Left ventricle myocardium inferior (tissue), 1 donor: ENCODE measurements at regions not wholly inside any gene's neighbourhood (a gene's known extent, or its start where the extent isn't known, plus 50 kb on each side); places are given as distances from the start of the nearest gene placed in this dataset.

Source experiments
- DNase-seq: peaks from one replicate; pipeline ENCODE4 v3.0.0-alpha.2; 2020
- H3K27ac ChIP-seq: fragments of 200-600 bp; replicated peaks from 2 replicates; pipeline ENCODE4 v1.8.0; 2021
- H3K27me3 ChIP-seq: fragments of 200-600 bp; 2 replicates; pipeline ENCODE4 v1.8.0; 2021; ENCODE audit warnings: low read depth
- H3K36me3 ChIP-seq: fragments of 200-600 bp; 2 replicates; pipeline ENCODE4 v1.8.0; 2021
- H3K4me1 ChIP-seq: fragments of 200-600 bp; 2 replicates; pipeline ENCODE4 v1.8.0; 2021
- H3K4me3 ChIP-seq: fragments of 200-600 bp; 2 replicates; pipeline ENCODE4 v1.8.0; 2021; ENCODE audit warnings: mild to moderate bottlenecking, moderate library complexity
- H3K9me3 ChIP-seq: fragments of 200-600 bp; replicated peaks from 2 replicates; pipeline ENCODE4 v1.8.0; 2021
- intact Hi-C: fragments of 100-400 bp; cut with micrococcal nuclease; formaldehyde crosslinking; loops from one replicate; pipeline ENCODE4 v1.11.0; 2022
- TF ChIP-seq, protein P1 (sequence below): fragments of 200-600 bp; IDR thresholded peaks from 2 replicates; pipeline ENCODE4 v1.8.0; 2021; ENCODE audit warnings: antibody characterized with exemption, mild to moderate bottlenecking, borderline replicate concordance
- donor health status: DM: no; HTN: yes; CAD: no; lungs with severe emphysema.

DNA sequence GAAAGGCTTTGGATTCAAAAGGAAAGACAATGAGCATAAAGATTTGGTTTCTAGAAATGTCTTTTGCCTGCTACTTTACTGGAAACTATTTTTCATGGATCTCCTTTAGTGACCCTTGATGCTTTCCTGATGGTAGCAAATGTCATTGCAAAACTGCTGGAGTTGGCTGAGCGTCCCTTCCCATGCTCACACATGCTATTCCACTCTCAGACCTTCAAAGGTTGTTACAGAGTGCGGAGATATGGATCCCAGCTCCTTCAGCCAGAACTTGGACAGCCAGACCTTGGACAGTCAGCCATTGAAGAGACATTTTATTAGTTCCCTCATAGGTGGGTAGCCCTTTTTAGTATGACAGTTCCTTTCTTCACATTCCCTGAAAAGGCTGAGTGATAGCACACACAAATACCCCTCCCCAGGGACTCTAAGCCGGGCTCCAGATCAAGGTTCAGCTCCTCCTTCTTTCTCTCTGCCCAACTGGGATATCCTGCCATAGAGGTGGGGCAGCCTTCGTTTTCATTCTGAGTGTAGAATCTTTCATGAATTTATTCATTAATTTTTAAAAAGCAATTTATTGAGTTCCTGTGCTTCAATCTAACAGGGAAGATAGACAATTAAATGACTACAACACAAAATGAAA lies 153.3 kb upstream of the SLC44A1 start:
- Histone ChIP-seq H3K36me3 (no peaks in the 10 kb centered on the region), H3K27ac (no peak overlapping the region), H3K4me3 (no peak overlapping the region), H3K4me1 (no peaks in the 10 kb centered on the region), H3K9me3 (no peaks in the 10 kb centered on the region), H3K27me3 (no peaks in the 10 kb centered on the region)
- intact Hi-C loops = no loop called here
- TF ChIP-seq, protein P1, sequence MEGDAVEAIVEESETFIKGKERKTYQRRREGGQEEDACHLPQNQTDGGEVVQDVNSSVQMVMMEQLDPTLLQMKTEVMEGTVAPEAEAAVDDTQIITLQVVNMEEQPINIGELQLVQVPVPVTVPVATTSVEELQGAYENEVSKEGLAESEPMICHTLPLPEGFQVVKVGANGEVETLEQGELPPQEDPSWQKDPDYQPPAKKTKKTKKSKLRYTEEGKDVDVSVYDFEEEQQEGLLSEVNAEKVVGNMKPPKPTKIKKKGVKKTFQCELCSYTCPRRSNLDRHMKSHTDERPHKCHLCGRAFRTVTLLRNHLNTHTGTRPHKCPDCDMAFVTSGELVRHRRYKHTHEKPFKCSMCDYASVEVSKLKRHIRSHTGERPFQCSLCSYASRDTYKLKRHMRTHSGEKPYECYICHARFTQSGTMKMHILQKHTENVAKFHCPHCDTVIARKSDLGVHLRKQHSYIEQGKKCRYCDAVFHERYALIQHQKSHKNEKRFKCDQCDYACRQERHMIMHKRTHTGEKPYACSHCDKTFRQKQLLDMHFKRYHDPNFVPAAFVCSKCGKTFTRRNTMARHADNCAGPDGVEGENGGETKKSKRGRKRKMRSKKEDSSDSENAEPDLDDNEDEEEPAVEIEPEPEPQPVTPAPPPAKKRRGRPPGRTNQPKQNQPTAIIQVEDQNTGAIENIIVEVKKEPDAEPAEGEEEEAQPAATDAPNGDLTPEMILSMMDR = no peak
- DNase-seq = no peak

- Histone ChIP-seq H3K4me1 (no peaks in the 10 kb centered on the region), H3K27ac (no peak overlapping the region), H3K36me3 (no peaks in the 10 kb centered on the region), H3K4me3 (no peak overlapping the region), H3K27me3 (no peaks in the 10 kb centered on the region), H3K9me3 (no peaks in the 10 kb centered on the region)
- TF ChIP-seq, protein P1 = no peak
- no peak for DNase-seq
- intact Hi-C loops = no loop called here
Measured at GRCh38 chr9:105093685-105094084, 150.8 kb upstream of the SLC44A1 start.

DNA sequence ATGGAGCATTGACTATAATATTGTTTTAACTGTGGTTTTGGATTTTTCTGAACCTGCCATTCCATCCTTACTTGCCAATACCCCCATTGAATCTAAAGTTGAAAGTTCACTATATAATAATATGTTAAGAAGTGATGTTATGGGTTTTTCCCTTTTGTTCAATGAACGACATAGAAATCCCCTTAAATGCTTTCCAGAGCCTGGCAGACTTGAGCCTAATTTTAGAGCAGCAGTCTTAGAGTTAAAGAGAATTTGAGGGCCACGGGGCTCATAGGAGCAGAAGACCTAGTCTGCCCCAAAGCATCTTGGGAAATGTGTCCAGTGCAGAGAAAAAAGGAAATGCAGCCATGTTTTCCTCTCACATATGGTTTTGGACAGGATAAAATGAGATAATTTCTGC lies 146.1 kb upstream of the SLC44A1 start:
- intact Hi-C loops = no loop called here

GRCh38 chr9:105103776-105104175 lies 140.7 kb upstream of the SLC44A1 start:
- DNase-seq = no peak
- no peak overlapping the region for H3K27ac ChIP-seq
- H3K36me3 ChIP-seq = no peaks in the 10 kb centered on the region
- no peaks in the 10 kb centered on the region for H3K27me3 ChIP-seq
- peaks cover 2% of the 10 kb centered on the region for H3K9me3 ChIP-seq
- no peaks in the 10 kb centered on the region for H3K4me1 ChIP-seq
- TF ChIP-seq, protein P1 = no peak
- H3K4me3 ChIP-seq = no peak overlapping the region
- intact Hi-C loops = no loop called here

More for the DNA sequence above, 146.1 kb upstream of the SLC44A1 start:
- Histone ChIP-seq H3K4me1 (no peaks in the 10 kb centered on the region), H3K36me3 (no peaks in the 10 kb centered on the region), H3K27me3 (no peaks in the 10 kb centered on the region), H3K4me3 (no peak overlapping the region), H3K9me3 (no peaks in the 10 kb centered on the region), H3K27ac (no peak overlapping the region)
- DNase-seq = no peak
- TF ChIP-seq, protein P1 = no peak

GRCh38 chr9:105114318-105114717 lies 130.1 kb upstream of the SLC44A1 start:
- TF ChIP-seq, protein P1 = no peak
- H3K4me3 ChIP-seq = no peak overlapping the region
- H3K27me3 ChIP-seq = no peaks in the 10 kb centered on the region
- no peaks in the 10 kb centered on the region for H3K9me3 ChIP-seq
- H3K4me1 ChIP-seq = peaks cover 6% of the 10 kb centered on the region
- intact Hi-C loops = no loop called here
- no peak overlapping the region for H3K27ac ChIP-seq
- no peak for DNase-seq
- H3K36me3 ChIP-seq = no peaks in the 10 kb centered on the region
